ENCODE measurements at regions not wholly inside any gene's neighbourhood (a gene's known extent, or its start where the extent isn't known, plus 50 kb on each side); places are given as distances from the start of the nearest gene placed in this dataset.
A peak's percentile ranks its signal among the peaks of the same experiment; 100 is the strongest.

DNA sequence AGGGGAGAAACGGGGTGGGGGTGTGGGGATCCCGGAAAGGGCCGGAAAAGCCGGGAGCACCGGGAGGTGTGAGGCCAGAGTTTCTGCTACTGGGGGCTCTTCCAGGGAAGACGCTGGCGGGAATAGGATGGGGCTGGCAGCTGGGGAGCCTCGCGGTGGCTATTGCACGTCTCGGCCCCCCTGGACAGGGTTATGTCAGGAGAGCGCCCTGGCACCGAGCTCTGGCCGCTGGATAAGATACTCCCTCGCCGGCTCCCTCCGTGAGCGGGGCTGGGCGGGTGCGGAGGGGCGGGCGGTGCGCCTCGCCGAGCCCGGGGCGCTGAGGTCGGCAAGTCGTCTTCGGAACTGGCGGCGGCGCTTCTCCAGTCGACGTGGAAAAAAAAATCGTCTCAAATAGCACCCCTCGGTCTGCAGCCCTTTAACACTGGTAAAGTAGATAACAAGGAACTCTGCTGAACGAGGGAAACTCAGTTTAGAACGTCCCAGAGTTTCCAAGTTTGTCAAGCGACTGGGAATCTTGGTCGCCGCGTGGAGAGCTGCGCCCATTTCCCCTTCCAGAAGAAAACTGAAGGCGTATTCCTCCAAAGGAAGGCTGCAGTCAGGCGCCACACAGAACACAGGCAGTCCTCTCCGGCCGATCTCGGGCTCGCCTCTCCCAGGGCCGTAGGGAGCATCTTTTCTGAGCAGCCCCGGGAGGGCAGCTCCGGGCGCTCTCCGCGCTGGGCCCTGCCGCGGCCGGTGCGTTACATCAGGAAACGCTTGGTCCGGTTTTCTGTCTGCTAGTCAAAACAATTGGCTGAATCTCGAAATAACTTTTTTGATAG is 115.1 kb downstream of the KCNRG start:
- Histone ChIP-seq H3K9me3 (no peaks in the 10 kb centered on the region), H3K4me3 (peak overlapping the region in 2 of 4 donors; percentile 20 to 42), H3K36me3 (no peaks in the 10 kb centered on the region), H3K27me3 (peaks cover 4 to 47% (median 16%) of the 10 kb centered on the region in 4 donors), H3K4me1 (peaks cover 0 to 6% (median 5%) of the 10 kb centered on the region in 3 donors), H3K27ac (no peak overlapping the region)
- TF ChIP-seq, protein P1, sequence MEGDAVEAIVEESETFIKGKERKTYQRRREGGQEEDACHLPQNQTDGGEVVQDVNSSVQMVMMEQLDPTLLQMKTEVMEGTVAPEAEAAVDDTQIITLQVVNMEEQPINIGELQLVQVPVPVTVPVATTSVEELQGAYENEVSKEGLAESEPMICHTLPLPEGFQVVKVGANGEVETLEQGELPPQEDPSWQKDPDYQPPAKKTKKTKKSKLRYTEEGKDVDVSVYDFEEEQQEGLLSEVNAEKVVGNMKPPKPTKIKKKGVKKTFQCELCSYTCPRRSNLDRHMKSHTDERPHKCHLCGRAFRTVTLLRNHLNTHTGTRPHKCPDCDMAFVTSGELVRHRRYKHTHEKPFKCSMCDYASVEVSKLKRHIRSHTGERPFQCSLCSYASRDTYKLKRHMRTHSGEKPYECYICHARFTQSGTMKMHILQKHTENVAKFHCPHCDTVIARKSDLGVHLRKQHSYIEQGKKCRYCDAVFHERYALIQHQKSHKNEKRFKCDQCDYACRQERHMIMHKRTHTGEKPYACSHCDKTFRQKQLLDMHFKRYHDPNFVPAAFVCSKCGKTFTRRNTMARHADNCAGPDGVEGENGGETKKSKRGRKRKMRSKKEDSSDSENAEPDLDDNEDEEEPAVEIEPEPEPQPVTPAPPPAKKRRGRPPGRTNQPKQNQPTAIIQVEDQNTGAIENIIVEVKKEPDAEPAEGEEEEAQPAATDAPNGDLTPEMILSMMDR (IDR thresholded peaks at IDR 0.05), result no peak
- intact Hi-C loops (cut with DNase I), result no loop called here
- FAIRE-seq (no peak), ATAC-seq (peak in 2 of 4 donors; percentile 26 to 34), DNase-seq (peak in 3 of 6 donors; percentile 8 to 68 (median 65))
- WGBS, 2 donors, result 5 to 8% methylated on average over 63 of the region's 63 CpGs

DNA sequence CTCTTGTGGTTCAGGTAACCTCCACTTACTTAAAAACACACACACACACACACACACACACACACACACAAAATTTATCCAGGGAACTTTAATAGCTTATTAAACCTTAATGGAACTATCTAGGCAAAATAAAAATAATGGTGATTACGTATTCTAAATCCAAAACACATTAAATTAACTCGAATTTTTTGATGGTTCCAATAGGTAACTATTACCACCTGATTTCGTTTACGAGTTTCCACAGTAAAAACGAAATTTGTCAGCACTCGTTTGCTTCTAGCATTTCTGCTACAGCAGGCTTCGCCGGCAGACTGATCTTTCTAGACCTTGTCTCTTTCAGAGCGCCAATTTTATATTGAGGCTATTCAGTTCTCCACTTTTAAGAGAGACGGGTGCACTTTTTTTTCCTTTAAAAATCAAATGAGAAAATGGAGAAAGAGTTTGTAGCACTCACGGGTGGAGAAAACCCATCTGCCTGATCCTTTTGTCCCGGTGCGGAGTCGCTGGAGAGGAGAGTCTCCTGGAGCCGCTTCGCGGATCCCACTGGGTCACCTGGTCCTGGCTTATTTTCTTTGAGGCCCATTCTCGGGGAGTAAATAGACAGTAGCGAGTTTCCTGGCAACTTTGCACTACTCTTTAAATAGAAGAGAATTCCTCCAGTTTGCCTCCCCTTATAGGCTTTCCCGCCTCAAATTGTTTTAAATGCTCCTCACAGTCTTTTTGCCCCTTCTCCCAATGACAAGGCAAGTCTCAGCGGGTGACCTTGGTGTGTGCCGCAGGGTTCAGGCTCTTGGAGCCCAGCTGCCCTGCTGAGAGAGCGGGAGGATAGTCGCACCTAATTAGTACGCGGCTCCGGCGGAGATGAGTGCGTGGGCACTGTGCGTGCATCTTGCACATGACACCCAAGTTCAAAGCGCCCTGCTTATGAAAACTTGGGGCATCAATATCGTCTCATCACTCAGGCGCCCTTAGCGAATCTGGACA is 117.0 kb downstream of the KCNRG start:
- ATAC-seq (no peak), DNase-seq (no peak), FAIRE-seq (no peak)
- Histone ChIP-seq H3K9me3 (no peaks in the 10 kb centered on the region), H3K27me3 (peaks cover 4 to 47% (median 16%) of the 10 kb centered on the region in 4 donors), H3K4me3 (no peak overlapping the region), H3K27ac (no peak overlapping the region), H3K4me1 (peaks cover 0 to 6% (median 0%) of the 10 kb centered on the region in 3 donors), H3K36me3 (no peaks in the 10 kb centered on the region)
- intact Hi-C loops (cut with DNase I), result no loop called here
- TF ChIP-seq, protein P1 (IDR thresholded peaks at IDR 0.05), result no peak
- WGBS, 2 donors, result 30% methylated on average over 34 of the region's 34 CpGs

DNA sequence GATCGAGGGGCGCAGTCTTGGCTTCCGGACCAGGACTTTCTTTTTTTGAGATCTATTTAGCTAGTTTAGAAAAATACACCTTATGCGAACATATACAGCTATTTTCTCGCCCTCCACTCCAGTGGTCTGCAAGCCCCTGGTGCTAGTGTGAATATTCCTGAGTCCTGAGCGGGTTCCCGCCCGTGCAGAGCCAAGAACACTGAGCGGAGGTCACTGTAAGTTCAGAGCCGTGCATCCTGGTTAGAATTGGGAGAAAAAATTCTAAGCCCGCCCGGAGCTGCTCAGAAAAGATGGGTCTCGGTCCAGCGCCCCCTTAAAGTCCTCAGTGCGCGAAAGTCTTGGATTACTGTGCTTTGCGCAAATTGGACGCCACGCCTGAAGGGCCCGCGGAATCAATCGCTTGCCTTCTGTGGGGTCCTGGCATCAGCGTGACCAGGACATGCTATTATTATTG is 117.7 kb downstream of the KCNRG start:
- whole genome bisulfite sequencing, 2 donors, result 40 to 45% methylated on average over 23 of the region's 23 CpGs
- intact Hi-C loops (cut with DNase I), result no loop called here
- Histone ChIP-seq H3K27me3 (peaks cover 4 to 44% (median 16%) of the 10 kb centered on the region in 4 donors), H3K4me3 (no peak overlapping the region), H3K27ac (no peak overlapping the region), H3K9me3 (no peaks in the 10 kb centered on the region), H3K4me1 (peaks cover 0 to 6% (median 0%) of the 10 kb centered on the region in 3 donors), H3K36me3 (no peaks in the 10 kb centered on the region)
- ATAC-seq (no peak), FAIRE-seq (no peak), DNase-seq (no peak)
- TF ChIP-seq, protein P1 (IDR thresholded peaks at IDR 0.05), result no peak

DNA sequence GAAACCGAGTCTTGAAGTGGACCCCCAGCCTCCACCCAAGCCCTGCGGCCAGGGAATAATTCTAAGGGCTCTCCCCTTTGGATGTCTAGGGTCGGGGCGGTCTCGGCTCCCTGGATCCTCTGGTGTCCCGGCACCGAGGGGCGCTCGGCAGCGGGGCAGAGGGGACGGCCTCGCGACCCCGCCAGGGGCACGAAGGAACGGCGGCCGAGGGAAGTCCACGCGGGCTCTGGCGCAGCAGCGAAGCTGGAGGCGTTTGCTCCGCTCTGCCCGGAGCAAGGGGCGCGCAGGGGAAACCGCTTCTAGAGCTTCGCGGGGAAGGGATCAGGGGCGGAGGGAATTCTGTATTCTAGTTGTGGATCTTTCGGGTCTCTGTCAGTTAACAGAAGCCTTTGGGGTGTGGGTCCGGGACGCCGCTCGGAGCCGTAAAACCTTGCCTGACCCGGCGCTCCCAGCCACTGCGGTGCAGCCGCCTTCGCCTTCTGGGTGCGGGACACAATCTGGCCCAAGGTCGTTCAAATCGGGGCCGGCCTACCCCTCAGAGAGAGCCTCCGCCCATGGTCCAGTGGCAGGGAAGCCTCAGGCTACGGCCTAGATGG is 118.2 kb downstream of the KCNRG start:
- H3K4me3 ChIP-seq, result no peak overlapping the region
- ATAC-seq (no peak), FAIRE-seq (no peak), DNase-seq (peak in 1 of 6 donors; percentile 54)
- intact Hi-C loops (cut with DNase I), result no loop called here
- WGBS, 2 donors, result 66 to 68% methylated on average over 48 of the region's 48 CpGs
- H3K4me1 ChIP-seq, result peaks cover 0 to 6% (median 0%) of the 10 kb centered on the region in 3 donors
- H3K27ac ChIP-seq, result no peak overlapping the region
- TF ChIP-seq, protein P1 (IDR thresholded peaks at IDR 0.05), result no peak
- H3K27me3 ChIP-seq, result peaks cover 4 to 39% (median 15%) of the 10 kb centered on the region in 4 donors
- no peaks in the 10 kb centered on the region for H3K9me3 ChIP-seq
- no peaks in the 10 kb centered on the region for H3K36me3 ChIP-seq

Measured in pancreas (tissue), 10 donors.